Activated T-cell treated with anti-CD3 and anti-CD28 coated beads for 4 hours (primary cell): ENCODE measurements at regions not wholly inside any gene's neighbourhood (a gene's known extent, or its start where the extent isn't known, plus 50 kb on each side); places are given as distances from the start of the nearest gene placed in this dataset.

Source experiments
- DNase-seq: peaks from one replicate; pipeline ENCODE4 v3.0.0-alpha.2; 2020

DNA sequence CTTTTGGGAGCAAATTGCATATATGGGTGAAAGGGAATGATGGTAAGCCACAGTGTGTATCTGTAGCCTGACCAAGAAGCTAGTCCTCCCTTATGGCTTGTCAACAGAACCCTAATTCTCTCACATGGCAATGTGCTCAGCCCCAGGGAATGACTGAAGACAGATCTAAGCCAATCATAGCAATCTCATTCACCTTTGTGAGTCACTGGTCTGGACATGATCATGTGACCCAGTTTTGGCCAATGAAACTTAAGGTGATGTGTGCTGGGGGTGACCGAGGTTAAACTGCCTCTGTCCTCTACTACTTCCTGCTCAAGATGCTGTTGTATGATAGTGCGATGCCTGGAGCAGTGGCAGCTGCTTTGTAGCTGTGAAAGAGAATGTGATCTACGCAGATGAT lies 491.2 kb upstream of the HS6ST1 start:
- no peak for DNase-seq

DNA sequence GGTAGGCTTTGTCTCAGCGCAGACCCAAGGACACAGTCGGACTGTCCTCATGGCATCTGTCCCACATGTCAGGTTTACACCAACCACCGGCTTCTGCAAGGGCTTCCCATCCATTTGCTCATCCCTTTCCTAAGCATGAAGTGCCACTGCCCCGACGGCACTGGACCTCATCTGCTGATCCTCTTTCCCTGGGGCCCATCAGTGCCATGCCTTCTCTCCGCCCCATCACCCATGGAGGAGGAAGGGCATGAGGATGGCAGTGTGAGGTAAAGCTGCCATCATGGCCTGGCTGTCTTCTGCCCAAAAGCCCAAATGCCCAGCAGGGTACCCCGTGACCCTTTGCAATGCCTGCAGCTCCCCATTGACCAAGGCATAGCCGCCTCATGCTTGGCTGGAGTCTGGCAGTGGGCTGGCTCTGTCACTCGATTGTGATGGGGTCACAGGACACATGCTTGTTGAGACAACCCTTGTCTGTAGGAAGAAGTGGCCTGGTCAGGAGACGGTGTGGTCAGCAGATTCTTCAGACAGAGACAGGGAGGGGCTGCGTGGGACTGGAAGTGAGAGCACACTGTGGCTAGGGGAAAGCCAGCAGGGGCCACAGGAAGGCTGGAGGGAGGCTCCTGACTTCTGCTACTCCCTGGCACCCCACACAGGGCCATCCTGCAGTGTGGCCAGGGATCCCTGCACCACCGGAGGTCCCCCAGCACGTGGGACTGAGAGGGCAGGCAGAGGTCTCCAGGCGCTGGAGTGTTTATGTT lies 493.7 kb upstream of the HS6ST1 start:
- no peak for DNase-seq

DNA sequence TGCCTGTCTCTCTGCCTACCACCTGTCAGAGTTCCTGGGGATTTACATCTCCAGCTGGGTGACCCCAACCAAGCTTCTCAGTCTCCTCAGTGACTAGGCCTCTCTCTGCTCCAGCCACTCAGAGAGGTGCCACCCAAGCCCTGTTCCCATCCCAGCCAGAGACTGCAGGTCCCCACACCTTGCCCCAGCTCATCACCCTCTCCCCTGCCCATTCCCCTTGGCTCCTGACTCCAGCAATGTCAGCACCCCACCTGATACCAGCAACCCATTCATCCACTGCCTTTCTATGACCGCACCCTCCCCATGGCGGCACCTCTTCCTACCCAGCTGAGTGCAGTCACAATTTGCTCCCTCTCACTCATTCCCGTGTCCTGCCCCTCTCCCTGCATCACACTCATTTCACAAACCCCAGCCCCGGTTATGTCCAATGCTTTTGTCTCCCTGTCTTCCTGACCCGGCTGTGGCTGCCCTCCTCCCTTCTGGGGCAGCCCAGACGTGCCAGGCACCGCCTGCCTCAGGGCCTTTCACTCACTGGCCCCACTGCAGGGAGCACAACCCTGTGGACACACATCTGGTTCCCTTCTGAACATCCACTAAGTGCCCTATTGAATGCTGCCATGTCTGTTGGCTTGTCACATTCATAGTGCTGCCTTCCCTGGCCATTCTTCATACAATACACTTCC lies 494.8 kb upstream of the HS6ST1 start:
- no peak for DNase-seq

DNA sequence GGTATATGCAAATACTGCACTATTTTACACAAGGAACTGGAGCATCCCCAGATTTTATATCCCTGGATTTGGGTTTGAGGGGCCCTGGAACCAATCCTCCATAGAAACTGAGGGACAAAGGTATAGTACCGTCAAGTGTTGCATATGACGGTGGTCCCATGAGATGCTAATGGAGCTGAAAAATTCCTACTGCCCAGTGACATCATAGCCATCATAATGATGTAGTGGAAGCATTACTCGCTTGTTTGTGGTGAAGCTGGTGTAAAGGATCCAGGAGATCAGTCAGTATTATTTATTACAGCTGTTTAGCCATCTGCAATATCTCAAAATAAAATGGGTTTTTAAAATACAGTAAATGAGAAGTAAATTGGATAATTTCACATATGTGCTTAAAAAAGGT lies 496.6 kb upstream of the HS6ST1 start:
- DNase-seq, result no peak

DNA sequence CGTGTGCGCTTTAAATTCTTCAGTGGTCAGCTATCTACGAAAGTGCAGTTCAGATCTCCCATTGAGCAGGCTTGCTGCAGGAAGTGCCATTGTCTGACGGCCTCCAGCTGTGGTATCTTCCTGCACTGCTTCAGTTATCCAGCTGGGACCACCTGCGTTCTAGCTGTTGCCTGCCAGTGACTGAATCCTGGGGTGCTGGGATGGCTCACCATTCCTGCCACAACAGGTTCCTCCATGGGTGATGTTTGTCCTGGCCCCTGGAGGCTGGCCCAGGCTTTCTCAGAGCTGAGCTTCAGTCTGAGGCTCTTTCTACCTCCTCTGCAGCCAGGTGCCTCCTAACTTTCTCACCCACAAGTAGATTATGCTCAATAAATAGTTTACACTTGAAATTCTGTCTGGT lies 498.5 kb upstream of the HS6ST1 start:
- DNase-seq, result no peak

DNA sequence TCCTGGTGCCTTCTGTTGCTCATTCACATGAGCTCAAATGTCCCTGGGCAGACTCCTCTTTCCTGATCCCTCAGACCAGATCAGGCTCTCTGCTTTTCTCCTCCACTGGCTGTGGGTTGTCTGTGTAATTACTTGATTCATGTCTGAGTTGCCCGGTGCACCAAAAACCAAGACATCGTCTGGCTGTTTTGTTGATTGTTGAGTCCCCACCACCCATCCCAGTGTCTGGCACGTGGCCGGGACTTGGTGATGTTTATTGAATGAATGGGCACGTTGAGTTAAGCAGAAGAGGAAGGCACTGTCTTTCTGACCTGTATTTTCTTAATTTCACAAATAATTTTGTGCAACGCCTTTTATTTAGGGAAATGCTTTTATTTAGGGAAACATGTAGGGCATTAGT lies 499.1 kb upstream of the HS6ST1 start:
- DNase-seq, result no peak

DNA sequence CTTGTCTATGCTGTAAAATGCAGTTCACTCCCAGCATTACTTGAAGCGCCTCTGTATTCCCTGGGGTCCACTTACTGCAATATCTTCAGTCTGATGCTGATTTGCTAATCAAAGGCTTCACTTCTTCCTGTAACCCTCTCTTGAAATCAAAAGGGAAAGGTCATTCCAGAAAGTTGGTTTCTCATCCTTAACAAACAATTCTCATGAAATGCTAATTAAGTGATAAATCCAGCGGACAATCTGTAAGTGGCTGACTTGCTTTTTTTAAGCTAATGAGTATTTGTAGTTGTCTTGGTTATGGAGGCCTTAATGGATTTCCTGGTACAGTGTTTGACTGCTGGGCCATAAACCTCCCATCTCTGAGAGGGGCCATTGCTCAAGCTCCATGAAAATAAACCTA lies 499.6 kb upstream of the HS6ST1 start:
- DNase-seq, result no peak

DNA sequence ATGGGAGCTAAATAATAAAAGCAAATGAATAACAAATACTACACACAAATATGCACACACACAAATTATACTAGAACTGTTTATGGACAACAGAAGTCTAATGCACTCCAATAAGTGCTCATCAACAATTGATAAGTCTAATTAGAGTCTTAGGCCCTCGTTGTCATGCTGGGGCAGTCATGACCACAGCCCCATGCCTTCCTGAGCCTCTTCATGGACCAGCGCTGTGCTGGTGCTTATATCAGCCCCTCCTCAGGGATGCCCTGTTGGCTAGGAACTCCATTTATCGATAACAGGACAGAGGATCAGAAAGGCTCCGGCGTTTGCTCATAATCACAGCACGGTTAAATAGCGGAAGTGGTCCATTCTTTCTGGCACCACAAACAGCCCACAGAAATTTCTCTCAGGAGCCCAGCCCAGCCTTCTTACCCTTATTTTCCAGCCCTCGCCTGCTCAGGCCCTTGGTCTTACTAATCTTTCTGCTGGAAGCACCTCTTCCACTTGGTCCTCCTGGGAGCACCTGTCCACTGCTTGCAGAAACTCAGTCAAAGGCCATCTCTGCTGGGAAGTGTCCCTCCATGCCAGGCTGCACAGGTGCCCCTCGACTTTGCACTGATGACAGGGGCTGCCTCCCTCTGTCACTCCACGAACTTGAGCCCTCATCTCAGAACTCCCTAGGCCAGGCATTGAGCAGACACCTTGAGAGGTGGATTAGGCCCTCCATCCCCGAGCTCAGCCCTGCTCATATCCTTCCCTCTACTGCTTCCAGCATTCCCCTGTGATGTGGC lies 500.2 kb upstream of the HS6ST1 start:
- no peak for DNase-seq

DNA sequence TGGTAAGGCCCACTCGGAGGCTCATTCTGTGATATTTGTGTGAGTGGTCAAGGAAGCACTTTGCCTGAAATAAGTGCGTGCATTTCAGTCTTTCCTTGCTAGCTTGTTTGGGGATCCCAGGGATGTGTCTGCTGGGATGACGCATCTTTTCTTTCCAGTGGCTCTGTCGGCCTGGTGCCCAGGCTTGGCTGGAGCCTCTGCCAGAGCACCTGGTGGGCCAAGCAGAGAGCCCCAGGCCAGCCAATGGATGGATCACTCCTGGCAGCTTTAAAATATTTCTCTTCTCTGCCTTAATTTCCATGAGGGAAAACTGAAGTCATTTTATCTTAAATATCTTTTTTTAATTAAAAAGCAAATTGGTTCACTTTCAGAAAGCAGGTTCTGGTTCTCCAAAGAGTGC lies 501.8 kb upstream of the HS6ST1 start:
- DNase-seq, result no peak

DNA sequence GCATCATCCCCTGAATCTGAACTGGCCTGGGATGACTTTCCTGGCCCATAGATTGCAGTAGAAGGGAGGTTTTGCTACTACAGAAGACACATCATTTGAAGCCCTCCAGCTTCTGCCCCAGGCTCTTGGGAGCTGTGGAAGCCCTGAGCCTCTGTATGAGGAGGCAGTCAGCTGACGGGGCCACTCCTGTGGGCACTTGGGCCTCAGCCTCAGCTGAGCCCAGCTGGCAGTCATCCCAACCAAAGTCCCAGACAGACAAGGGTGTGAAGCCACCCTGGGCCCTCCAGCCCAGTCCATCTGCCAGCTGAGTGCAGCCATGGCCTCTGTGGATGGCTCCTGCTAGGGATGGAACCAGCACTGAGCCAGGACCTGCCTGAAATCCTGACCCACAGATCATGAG lies 502.3 kb upstream of the HS6ST1 start:
- DNase-seq, result no peak

DNA sequence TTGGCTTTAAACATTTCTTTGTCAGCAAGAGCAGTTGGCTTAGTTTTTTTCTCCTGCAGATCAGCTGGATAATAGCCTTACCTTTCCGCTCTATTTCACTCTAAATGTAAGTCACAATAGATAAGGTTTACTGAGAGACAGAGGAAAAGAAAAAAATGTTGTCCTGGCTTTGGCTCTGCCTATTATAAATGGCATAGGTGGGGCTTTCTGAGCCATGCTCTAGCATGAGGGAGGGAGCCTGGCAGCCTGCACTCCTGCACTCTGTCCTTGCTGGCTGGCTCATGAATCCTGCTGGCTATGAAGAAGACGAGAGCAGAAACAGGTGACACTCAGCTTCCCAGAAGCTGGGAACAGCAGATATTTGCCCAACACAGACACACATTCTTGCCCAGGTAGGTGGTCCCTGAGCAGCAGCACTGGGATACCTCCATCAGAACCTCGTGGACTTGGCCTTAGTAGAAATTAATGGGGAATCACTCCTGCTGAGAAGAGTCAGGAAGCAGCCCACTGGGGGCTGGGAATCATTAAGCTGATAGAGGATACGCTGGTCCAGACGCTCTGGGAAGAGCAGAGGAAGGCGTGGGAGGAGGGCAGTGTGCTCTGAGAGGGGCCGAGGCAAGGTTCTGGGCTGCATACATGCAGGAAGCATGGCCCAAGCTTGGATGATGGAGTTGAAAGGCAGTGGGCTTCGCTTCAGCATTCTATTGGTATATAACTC lies 514.4 kb upstream of the HS6ST1 start:
- no peak for DNase-seq

DNA sequence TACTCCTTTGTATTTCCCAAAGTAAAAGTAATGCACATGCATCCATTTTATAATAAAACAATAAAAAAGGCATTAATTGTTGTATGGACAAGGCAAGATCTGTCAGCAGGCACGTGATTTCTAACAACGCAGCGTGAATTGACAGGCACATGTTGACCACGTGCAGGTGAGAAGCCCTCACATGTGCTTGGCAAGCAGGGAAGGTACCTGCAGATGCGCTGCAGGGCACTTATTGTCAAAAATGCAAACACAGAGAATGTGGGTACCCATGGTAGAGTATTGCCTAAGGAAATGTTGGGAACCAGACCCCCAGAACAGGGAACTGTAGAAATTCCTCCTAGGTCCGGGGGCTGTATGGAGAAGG lies 515.0 kb upstream of the HS6ST1 start:
- DNase-seq, result no peak

DNA sequence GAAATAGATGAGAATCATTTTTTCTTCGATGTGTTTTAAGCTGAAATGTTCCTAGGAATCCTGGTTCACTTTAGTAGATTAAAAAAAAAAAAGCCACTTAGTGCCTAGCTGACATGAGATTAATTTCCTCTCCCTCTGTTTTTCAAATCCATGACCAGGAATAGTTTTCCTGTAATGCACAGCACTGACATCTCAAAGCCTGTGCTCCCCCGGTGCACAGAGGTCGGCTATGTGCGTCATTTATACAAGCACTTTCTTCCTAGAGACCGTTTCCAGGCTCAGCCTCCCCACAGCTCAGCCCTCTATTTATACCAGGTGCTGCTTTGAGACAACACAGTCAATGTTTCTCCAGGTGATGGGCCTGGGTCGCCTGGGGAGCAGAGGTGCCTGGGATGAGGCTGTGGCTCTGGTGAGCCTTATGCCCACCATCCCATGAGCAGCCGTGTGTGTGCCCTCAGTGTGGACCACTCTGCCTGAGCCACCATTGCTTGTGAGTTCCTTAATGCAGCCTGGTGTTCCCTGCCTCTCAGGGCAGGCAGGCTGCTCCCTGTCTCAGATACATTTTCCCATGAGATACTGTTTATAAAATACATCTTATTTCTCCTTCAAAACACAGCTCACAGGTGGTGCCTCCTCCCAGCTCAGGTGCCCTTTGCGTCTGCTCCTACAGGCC lies 515.7 kb upstream of the HS6ST1 start:
- no peak for DNase-seq

DNA sequence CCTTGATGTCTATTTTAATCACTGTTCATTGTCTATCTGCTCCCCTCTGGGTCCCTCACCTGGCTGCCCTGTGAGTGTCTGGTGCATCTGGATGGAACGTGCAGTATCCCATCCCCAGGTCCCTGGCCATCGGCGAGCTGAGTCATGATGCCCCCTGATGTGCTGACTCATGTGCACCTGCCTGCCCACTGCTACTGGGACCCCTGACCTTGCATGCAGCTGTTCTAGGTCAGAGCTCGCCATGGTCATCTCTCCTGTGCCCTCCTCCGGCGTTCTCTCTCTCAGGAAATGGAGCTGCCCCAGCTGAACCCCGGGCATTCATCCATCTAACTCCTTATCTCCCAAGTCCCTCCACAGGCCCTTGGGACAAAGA lies 516.2 kb upstream of the HS6ST1 start:
- DNase-seq, result no peak

DNA sequence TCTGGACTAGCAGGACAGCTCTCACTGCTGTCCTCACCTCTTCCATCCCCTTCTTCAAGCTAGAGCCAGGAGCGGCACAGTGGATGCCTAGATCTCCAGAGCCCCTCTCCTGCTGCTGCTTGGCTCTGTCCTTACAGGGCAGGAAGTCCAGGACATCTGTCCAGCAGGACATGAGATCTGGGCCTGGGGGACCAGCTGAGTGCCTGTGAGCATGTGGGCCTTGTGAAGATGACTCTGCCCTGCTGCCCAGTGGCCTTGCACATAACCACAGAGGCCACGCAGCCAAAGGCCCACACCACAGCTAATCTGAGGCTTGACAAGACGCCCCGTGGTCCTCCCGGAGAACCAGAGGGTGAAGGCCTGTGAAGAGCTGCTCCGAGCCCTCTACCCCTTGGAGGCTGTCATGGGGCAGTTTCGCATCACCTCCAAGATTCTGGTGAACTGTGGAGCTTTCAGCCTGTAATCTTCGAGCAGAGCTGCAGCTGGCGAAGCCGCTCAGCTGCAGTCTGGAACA lies 516.7 kb upstream of the HS6ST1 start:
- no peak for DNase-seq

DNA sequence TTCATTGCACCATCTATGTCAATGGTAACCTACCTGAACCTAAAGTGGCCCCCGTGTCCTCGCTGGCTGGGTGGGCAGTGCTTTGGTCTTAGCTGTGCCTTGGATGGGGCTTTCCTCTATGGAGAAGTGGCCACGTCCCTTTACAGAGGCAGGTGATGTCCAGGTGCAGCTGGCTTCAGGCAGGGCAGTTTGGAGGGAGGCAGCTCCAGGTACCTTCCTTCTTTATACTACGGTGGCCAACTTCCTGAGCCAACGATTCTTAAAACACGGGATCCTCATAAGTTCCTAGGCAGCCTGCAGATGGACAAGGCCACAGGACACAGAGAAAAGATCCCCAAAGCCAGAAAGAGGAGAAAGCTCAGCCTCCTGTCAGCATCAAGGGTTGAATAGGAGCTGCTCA lies 517.3 kb upstream of the HS6ST1 start:
- no peak for DNase-seq

DNA sequence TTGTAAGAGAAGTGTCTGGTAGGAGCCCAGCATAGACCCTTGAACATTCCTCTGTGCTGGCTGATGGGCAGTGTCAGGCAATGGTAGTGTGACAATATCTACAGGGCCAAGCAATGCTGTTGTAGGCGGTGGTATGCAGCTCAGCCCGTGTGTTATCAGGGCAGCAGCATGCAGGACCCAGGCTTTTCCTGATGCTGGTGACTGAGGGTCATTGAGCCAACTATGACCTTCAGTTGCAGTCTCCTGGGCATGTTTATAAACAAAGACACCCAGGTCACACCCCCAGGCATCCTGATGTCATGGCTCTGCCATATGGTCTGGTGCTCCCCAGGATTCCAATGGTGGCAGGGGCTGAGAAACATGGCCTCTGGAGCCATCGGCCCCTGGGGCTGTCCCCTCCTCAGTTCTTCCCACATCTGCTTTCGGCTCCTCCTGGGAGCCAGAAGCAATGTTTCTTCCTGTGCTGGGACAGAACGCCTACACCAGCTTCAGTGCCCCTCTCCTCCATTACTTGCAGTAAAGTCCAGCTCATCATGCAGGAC lies 518.0 kb upstream of the HS6ST1 start:
- DNase-seq, result no peak

DNA sequence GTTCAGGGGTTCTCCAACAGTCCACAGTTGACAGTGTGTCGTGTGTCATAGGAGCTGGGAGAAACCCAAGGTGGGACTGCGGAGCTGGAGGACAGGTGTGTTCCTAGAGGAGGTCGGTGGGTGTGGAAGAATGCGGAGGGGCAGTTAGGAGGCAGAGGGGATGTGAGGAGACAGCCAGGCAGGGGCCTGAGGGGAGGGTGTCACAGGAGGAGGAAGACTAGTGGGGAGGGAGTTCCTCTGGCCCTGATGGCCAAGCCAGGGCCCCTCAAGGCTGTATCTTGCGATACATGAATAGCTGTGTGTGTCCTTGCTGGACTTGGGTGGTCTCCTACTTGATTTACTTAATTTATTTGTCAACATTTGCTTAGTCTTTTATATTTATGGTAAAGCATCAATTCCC lies 519.6 kb upstream of the HS6ST1 start:
- DNase-seq, result no peak

DNA sequence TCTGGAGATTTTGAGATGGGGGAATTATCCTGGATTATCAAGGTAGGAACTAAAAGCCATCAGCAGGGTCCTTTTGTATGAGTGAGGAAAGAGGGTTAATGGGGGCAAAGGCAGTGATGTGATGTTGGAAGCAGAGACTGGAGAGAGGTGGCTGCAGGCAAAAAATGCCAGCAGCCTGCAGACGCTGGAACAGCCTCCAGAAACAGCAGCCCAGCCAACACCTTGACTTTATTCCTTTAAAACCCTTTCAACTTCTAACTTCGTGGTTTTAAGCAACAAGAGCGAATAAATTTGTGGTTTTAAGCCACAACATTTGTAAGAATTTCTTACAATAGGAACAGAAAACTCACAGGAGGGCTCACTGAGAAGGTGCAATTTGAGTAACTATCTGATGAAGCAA lies 523.1 kb upstream of the HS6ST1 start:
- no peak for DNase-seq

DNA sequence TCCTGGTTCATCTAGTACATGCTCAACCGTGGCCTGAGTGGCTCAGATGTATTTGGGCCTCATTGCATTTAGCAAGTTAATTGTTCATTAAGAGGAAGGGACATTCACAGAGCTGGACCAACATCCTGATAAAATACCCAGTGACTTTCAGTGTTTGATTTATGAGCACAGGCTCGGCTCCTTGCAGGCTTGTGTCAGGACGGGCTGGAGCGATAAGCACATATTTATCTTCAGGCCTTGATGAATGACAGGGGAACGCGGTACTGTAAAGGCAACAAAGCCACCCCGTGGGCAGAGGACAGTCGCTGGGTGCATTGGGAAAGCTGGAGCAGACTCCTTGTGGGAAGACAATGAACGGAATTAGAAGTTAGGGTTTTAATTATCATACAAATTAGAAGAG lies 548.6 kb upstream of the HS6ST1 start:
- DNase-seq, result no peak

DNA sequence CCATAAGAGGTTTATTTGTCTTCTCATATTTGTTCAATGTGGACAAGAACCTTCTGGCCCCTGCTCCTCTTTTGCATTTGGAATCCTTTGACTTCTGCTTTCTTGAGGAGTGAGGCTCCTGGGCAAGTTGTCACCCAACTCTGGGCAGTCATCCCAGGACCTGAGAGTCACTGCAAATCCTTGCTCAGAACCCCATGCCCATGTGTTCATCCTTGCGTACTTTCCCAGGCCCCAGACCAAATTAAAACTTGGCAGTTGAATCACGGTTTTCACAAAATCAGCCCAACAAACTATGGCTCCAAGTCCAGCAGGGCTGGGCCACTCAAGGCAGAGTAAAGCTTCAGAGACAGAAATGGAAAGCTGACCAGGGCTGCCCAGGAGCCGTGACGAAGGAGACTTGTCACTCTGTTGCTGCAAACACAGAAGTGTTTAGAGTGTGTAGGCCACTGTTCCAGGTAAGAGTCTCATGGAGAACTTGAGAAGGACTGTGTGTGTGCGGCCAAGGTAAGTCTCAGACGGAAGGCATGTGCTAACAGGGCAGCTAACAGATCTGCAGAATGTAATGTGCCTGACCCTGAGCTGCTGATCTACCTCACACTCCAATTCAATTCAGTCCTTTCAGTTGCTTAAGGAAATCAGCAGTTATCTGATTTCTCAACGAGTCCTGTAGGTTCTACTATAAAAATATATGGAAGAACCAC lies 549.4 kb upstream of the HS6ST1 start:
- no peak for DNase-seq
